Loucy (cell line): ENCODE measurements at regions not wholly inside any gene's neighbourhood (a gene's known extent, or its start where the extent isn't known, plus 50 kb on each side); places are given as distances from the start of the nearest gene placed in this dataset.

Source experiments
- CTCF ChIP-seq: fragments of 200-600 bp; sonication (generic); conservative IDR thresholded peaks from 2 replicates; pipeline ENCODE4 v1.5.1; 2014; ENCODE audit warnings: mild to moderate bottlenecking, antibody characterized with exemption, low read length
- EZH2phosphoT487 ChIP-seq: fragments of 200-600 bp; IDR thresholded peaks from 2 replicates; pipeline ENCODE4 v1.6.1; 2018; ENCODE audit warnings: antibody characterized with exemption, mild to moderate bottlenecking, moderate library complexity, borderline replicate concordance

- TF ChIP-seq CTCF (no peak), EZH2phosphoT487 (no peak)
Observed at GRCh38 chr5:5014586-5015235, 125.4 kb upstream of the ADAMTS16 start.
